H9 (cell line): ENCODE measurements at regions not wholly inside any gene's neighbourhood (a gene's known extent, or its start where the extent isn't known, plus 50 kb on each side); places are given as distances from the start of the nearest gene placed in this dataset.

Source experiments
- DNase-seq: peaks from one replicate; pipeline ENCODE4 v3.0.0-alpha.2; 2017
- H2AFZ ChIP-seq: one replicate; pipeline ENCODE4 v1.6.1; 2013; ENCODE audit warnings: mild to moderate bottlenecking, low read length, control low read depth, moderate library complexity
- H2AK5ac ChIP-seq: 2 replicates; pipeline ENCODE4 v1.6.1; 2013; ENCODE audit warnings: low read length, control low read depth, mixed read lengths; ENCODE audit not compliant: insufficient read length
- H2BK120ac ChIP-seq: one replicate; pipeline ENCODE4 v1.6.1; 2013; ENCODE audit warnings: low read depth, mild to moderate bottlenecking, low read length, control low read depth, inconsistent platforms; ENCODE audit not compliant: poor library complexity, severe bottlenecking
- H2BK12ac ChIP-seq: 2 replicates; pipeline ENCODE4 v1.6.1; 2013; ENCODE audit warnings: low read length, control low read depth, mixed read lengths, low read depth; ENCODE audit not compliant: insufficient read length
- H2BK15ac ChIP-seq: 2 replicates; pipeline ENCODE4 v1.6.1; 2013; ENCODE audit warnings: low read depth, low read length, control low read depth
- H2BK20ac ChIP-seq: one replicate; pipeline ENCODE4 v1.6.1; 2013; ENCODE audit warnings: low read depth, mild to moderate bottlenecking, low read length, control low read depth, inconsistent platforms; ENCODE audit not compliant: poor library complexity, severe bottlenecking
- H2BK5ac ChIP-seq: 2 replicates; pipeline ENCODE4 v1.6.1; 2013; ENCODE audit warnings: low read length, control low read depth, mixed read lengths; ENCODE audit not compliant: insufficient read length
- H3K14ac ChIP-seq: 2 replicates; pipeline ENCODE4 v1.6.1; 2013; ENCODE audit warnings: low read length, control low read depth; ENCODE audit not compliant: insufficient read depth
- H3K18ac ChIP-seq: 2 replicates; pipeline ENCODE4 v1.6.1; 2013; ENCODE audit warnings: low read depth, mild to moderate bottlenecking, mixed read lengths, low read length, control low read depth; ENCODE audit not compliant: insufficient read length
- H3K23ac ChIP-seq: 2 replicates; pipeline ENCODE4 v1.6.1; 2013; ENCODE audit warnings: low read length, control low read depth, mixed read lengths, low read depth; ENCODE audit not compliant: insufficient read length
- H3K23me2 ChIP-seq: 2 replicates; pipeline ENCODE4 v1.6.1; 2013; ENCODE audit warnings: low read depth, mild to moderate bottlenecking, mixed read lengths, low read length, control low read depth; ENCODE audit not compliant: insufficient read length, poor library complexity, severe bottlenecking
- H3K27ac ChIP-seq: 2 replicates; pipeline ENCODE4 v1.5.1; 2013; ENCODE audit warnings: low read length, control low read depth, mixed read lengths, low read depth; ENCODE audit not compliant: insufficient read length
- H3K27me3 ChIP-seq: 2 replicates; pipeline ENCODE4 v1.6.1; 2013; ENCODE audit warnings: low read length, control low read depth, inconsistent platforms; ENCODE audit not compliant: insufficient read depth
- H3K4ac ChIP-seq: 2 replicates; pipeline ENCODE4 v1.6.1; 2013; ENCODE audit warnings: low read depth, mild to moderate bottlenecking, control low read depth, inconsistent platforms, low read length, moderate library complexity
- H3K4me1 ChIP-seq: 2 replicates; pipeline ENCODE4 v1.6.1; 2013; ENCODE audit warnings: low read length, control low read depth, inconsistent platforms; ENCODE audit not compliant: insufficient read depth
- H3K4me2 ChIP-seq: 2 replicates; pipeline ENCODE4 v1.6.1; 2013; ENCODE audit warnings: low read length, control low read depth, mixed read lengths; ENCODE audit not compliant: insufficient read length, insufficient read depth
- H3K56ac ChIP-seq: 2 replicates; pipeline ENCODE4 v1.6.1; 2013; ENCODE audit warnings: low read depth, mild to moderate bottlenecking, mixed read lengths, low read length, control low read depth; ENCODE audit not compliant: insufficient read length
- H3K79me1 ChIP-seq: 2 replicates; pipeline ENCODE4 v1.6.1; 2013; ENCODE audit warnings: low read depth, mild to moderate bottlenecking, moderate library complexity, low read length, control low read depth, inconsistent platforms; ENCODE audit not compliant: insufficient read depth, poor library complexity, severe bottlenecking
- H3K79me2 ChIP-seq: 2 replicates; pipeline ENCODE4 v1.6.1; 2013; ENCODE audit warnings: low read length, control low read depth, inconsistent platforms; ENCODE audit not compliant: insufficient read depth
- H3K9ac ChIP-seq: 2 replicates; pipeline ENCODE4 v1.6.1; 2013; ENCODE audit warnings: low read length, control low read depth, mixed read lengths; ENCODE audit not compliant: insufficient read length; ENCODE audit errors: extremely low read depth
- H3K9me3 ChIP-seq: one replicate; pipeline ENCODE4 v1.6.1; 2013; ENCODE audit warnings: low read depth, low read length, inconsistent platforms; ENCODE audit not compliant: control insufficient read depth
- H3T11ph ChIP-seq: one replicate; pipeline ENCODE4 v1.6.1; 2013; ENCODE audit warnings: mild to moderate bottlenecking, low read length, control low read depth, inconsistent platforms
- H4K20me1 ChIP-seq: one replicate; pipeline ENCODE4 v1.6.1; 2013; ENCODE audit not compliant: control insufficient read depth, insufficient read length, insufficient read depth
- H4K5ac ChIP-seq: 2 replicates; pipeline ENCODE4 v1.6.1; 2013; ENCODE audit warnings: low read depth, mild to moderate bottlenecking, mixed read lengths, low read length, control low read depth; ENCODE audit not compliant: insufficient read length
- H4K8ac ChIP-seq: replicated peaks from 2 replicates; pipeline ENCODE4 v1.6.1; 2013; ENCODE audit warnings: low read length, control low read depth, mixed read lengths, low read depth; ENCODE audit not compliant: insufficient read length
- H4K91ac ChIP-seq: 2 replicates; pipeline ENCODE4 v1.6.1; 2013; ENCODE audit warnings: low read depth, mild to moderate bottlenecking, moderate library complexity, mixed read lengths, low read length, control low read depth; ENCODE audit not compliant: insufficient read length
- H3K27ac Mint-ChIP-seq, 3 experiments: 2 replicates in 2 of 3; 3 replicates in 1 of 3; pipeline ENCODE4 v1.8.0; 2020 to 2021; ENCODE audit warnings: mixed read lengths in 3 of 3, mild to moderate bottlenecking in 1 of 3, moderate library complexity in 1 of 3
- H3K27me3 Mint-ChIP-seq: 2 replicates; pipeline ENCODE4 v1.8.0; 2021; ENCODE audit warnings: low read depth, mild to moderate bottlenecking, moderate library complexity, mixed read lengths
- H3K36me3 Mint-ChIP-seq, 3 experiments: 2 replicates in 2 of 3; 3 replicates in 1 of 3; pipeline ENCODE4 v1.8.0; 2020 to 2021; ENCODE audit warnings: low read depth in 3 of 3, mixed read lengths in 3 of 3; ENCODE audit not compliant: insufficient read depth in 1 of 3
- H3K4me1 Mint-ChIP-seq, 2 experiments: 2 replicates each; pipeline ENCODE4 v1.8.0; 2020; ENCODE audit warnings: mixed read lengths in 2 of 2
- H3K4me3 Mint-ChIP-seq, 2 experiments: 2 replicates in 1 of 2; 3 replicates in 1 of 2; pipeline ENCODE4 v1.8.0; 2020 to 2021; ENCODE audit warnings: mild to moderate bottlenecking in 2 of 2, mixed read lengths in 2 of 2, moderate library complexity in 1 of 2
- H3K9me3 Mint-ChIP-seq, 2 experiments: 2 replicates in 1 of 2; 3 replicates in 1 of 2; pipeline ENCODE4 v1.8.0; 2020; ENCODE audit warnings: mild to moderate bottlenecking in 2 of 2, mixed read lengths in 2 of 2, moderate library complexity in 1 of 2
- CTCF ChIP-seq: fragments of 200-600 bp; sonication (generic); conservative IDR thresholded peaks from 3 replicates; pipeline ENCODE4 v1.8.0; 2021; ENCODE audit warnings: antibody characterized with exemption, mild to moderate bottlenecking
- WGBS: extraction: QIAGEN DNeasy Blood & Tissue Kit; methylation state at CpG from one replicate; pipeline ENCODE4 v1.1.7; 2013; ENCODE audit warnings: missing lambda C conversion rate, low lambda C conversion rate, mixed read lengths; ENCODE audit not compliant: insufficient read length; ENCODE audit errors: extremely low coverage; 5-methylcytosine and 5-hydroxymethylcytosine counted together

DNA sequence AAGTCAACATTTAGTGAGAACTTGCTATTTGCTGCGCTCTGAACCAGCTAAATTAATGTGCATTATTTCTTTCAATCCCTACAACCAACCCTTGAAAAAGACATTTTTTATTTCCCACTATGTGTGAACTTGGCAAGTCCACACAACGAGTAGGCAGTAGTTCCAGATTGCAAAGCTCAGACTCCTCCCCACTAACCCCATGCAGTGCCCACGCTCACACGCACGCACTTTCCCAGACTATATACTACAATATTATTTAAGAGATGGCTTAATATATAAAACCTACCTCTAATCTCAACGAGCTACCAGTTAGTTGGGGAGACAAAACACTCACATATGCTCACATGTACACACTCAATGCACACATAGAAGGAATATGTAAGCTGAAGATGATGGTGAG is 671.2 kb downstream of the LMO4 start:
- Mint-ChIP-seq H3K9me3 (no peaks in the 10 kb centered on the region), H3K27ac (no peak overlapping the region), H3K4me3 (no peak overlapping the region), H3K27me3 (no peaks in the 10 kb centered on the region), H3K36me3 (no peaks in the 10 kb centered on the region), H3K4me1 (no peaks in the 10 kb centered on the region; a peak in 1 of 4 replicates)
- Histone ChIP-seq H3K9ac (no peak overlapping the region), H4K8ac (no peak overlapping the region), H3K18ac (no peak overlapping the region), H3K56ac (no peak overlapping the region), H3K79me1 (no peaks in the 10 kb centered on the region), H3T11ph (no peak overlapping the region), H3K4ac (no peak overlapping the region), H3K4me2 (no peak overlapping the region), H3K4me1 (no peaks in the 10 kb centered on the region), H3K14ac (no peak overlapping the region), H2AK5ac (no peak overlapping the region), H4K91ac (no peak overlapping the region), H2BK120ac (no peak overlapping the region), H4K20me1 (no peaks in the 10 kb centered on the region), H2BK20ac (no peak overlapping the region), H2BK12ac (no peak overlapping the region), H3K27me3 (no peaks in the 10 kb centered on the region), H4K5ac (no peak overlapping the region), H2BK5ac (no peak overlapping the region), H3K23ac (no peak overlapping the region), H2AFZ (no peak overlapping the region), H3K79me2 (no peaks in the 10 kb centered on the region), H3K9me3 (no peaks in the 10 kb centered on the region), H3K23me2 (no peaks in the 10 kb centered on the region), H3K27ac (no peak overlapping the region), H2BK15ac (no peak overlapping the region)
- DNase-seq = no peak
- WGBS = no CpG with 5 or more reads among the region's 6 CpGs
- no peak for TF ChIP-seq CTCF
